ENCODE measurements at regions not wholly inside any gene's neighbourhood (a gene's known extent, or its start where the extent isn't known, plus 50 kb on each side); places are given as distances from the start of the nearest gene placed in this dataset.

GRCh38 chr7:42596737-42597136 is 315.1 kb downstream of the C7orf25 start:
- TF ChIP-seq CTCF (IDR thresholded peaks at IDR 0.05) (no peak), POLR2AphosphoS5 (IDR thresholded peaks at IDR 0.05; ENCODE audit: low read depth, low read length) (no peak), REST (IDR thresholded peaks at IDR 0.05; ENCODE audit: insufficient read depth in 1 of 2, low read depth in 2 of 2, low read length in 1 of 2) (no peak), SIN3A (IDR thresholded peaks at IDR 0.05; ENCODE audit: borderline replicate concordance, insufficient read depth, low read depth, low read length) (no peak), TCF7L2 (IDR thresholded peaks at IDR 0.05; ENCODE audit: low read depth, low read length) (no peak)
